CD4-positive, alpha-beta T cell treated with Interleukin-15 for 4 hours (primary cell): ENCODE measurements at regions not wholly inside any gene's neighbourhood (a gene's known extent, or its start where the extent isn't known, plus 50 kb on each side); places are given as distances from the start of the nearest gene placed in this dataset.
"Not testable (repeated sequence)": the region's sequence is repeated elsewhere in the genome, so short reads cannot be mapped to it uniquely, and the experiment has no call there.

Source experiments
- DNase-seq: peaks from one replicate; pipeline ENCODE4 v3.0.0-alpha.2; 2020; ENCODE audit warnings: low spot score

DNA sequence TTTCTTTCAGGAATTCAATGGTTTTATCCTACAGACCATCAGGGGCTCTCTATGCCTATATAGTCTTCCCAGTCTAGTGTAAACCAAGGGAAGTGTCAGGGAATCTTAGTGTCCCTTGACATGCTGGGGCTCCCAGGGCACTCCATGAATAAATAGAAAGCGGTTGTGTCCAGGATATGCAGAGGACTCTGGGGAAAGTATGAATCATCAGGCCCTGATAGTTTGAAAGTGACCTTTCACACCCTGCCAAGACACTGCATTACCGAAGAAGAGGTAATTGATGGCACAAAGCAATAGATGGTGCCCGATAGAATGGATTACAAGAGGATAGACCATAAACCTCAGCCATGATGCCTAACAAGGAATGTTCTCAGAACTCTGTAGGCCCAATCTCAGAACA lies 163.3 kb upstream of the DAPK1 start:
- no peak for DNase-seq

DNA sequence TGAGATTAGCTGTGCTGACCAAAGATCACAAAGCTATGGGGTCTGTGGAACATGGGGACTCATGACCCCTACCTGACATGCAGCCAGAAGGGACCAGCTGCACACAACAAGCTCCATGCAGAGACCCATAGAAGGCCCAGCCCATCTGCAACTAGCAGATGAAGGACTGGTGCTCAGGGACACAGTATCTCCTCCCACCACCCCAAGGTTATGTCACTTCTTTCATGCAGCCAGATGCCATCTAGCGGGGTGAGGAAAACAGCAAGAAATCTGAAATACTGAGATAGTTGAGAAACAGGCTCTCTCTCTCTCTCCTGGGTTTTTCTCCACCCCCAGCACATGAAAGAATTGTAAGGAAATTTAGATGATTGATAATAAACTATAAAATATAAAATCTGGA lies 161.3 kb upstream of the DAPK1 start:
- DNase-seq = no peak

DNA sequence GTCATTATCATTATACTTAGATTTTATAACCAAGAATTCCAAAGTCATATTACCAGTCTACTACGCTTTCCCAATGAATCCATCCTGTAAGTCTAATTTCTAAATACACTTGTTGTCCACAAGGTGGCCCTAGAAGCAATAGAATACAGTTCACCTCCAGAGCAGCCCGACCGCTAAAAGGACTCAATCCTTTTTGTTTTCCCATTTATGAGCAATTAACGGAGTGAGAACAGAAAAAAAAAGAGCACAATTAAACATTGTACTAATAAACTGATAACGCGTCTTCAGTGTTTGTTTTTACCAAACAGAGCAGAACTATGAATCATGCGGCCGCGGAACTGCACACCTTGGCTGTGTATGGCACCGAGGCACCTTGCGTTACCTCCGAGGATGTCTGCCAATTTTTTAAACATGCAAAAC lies 160.7 kb upstream of the DAPK1 start:
- peak; percentile 12 for DNase-seq

DNA sequence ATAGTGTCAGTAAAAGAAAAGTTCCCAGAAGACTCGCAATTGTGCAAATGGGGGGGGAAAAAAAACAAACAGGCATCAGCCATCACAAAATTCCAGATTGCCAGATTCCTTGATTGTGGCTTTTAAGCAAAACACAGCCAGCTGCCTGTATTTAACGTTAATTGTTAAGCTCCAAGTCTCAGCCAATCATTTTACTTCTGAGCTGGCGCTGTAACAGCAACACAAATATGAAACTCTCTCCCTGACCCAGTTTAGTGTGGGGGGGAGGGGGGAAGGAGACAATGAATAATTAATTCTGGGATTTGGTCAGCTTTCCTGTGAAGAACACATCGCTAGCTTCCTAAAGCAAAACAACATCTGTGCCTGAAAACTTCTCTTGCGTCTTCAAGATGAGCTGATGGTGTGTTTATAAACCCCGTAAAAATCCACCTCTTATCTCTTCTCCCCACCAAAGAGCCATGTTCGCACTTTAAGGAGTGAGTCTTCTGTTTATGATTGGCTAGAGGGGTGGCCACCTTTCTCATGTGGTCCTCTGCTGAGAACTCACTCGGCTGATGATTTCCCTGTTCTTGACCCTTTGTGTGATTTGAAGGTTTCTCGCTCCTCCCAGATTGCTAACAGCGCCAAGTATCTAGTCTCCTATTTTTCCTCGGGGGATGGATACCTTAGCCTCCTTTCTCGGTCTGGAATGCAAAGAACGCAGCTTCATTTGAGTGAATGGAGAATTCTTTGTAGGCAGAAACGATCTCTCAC lies 160.2 kb upstream of the DAPK1 start:
- no peak for DNase-seq

DNA sequence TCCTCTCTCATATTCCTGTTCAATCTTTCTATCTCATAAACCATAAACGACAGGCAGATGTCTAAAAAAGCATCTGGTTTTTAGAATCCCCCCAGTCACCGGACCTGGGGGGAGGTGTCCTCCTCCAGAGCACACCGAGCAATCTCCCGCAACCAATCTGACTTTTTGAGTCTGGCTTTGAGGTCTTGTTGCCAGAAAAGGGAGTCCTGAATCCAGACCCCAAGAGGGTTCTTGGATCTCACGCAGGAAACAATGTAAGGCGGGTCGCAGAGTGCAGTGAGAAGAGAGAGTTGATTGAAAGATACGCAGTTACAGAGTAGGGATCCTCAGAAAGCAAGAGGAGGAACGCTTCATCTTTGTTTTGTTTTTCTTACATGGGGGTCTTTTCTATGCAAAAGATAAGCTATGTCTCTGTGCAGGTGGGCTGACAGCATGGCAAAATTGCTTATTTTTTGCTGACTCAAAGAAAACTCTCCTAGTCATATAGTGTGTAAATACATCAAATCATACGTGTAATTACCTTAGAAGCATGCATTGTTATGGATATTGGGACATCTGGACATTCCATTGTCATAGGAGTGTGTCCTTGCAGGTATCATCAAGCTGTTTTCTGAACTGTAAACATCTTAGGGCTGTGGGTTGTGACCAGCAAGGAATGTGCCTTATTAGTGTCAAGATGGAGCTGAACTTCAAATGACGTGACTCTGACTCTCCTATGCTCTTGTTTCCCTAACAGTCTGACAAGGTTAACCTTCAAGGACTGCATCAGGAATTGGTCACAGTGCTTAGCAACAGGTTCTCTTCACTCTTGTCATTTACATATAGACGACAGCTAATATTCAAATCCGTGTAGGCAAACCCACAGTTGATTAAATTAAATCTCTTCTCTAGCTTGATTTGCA lies 159.3 kb upstream of the DAPK1 start:
- DNase-seq = no peak

GRCh38 chr9:87340391-87340790 lies 157.3 kb upstream of the DAPK1 start:
- no peak for DNase-seq

GRCh38 chr9:87342743-87343142 lies 154.9 kb upstream of the DAPK1 start:
- DNase-seq = no peak

- no peak for DNase-seq
These were observed 153.7 kb upstream of the DAPK1 start for GRCh38 chr9:87343816-87344430.

DNA sequence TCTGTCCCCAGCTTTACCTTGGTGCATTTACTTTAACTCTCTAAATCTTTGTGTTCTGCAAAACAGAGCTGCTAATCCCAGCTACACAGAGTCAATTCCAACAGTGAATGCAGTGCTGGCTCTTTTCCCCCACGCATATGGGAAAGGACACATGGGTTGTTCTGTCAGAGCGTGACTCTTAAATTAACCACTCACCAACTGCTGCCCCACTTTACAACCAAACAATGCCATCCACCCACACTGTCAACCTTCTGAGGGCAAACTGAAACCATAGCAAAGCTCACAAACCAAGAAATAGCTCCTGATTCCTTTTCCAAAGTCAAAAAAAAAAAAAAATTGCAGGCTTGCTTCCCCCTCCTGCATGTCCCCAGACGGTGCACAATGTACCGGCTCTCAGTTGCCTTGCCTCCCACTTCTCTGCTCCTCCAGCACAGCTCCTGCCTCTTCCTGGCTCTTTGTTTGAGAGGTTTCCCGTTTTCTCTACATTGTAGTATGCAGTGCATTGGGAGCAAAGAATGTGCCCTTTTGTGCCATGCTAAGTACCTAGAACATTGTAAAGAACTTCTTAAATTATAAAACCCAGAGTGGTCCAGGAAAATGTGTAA lies 151.5 kb upstream of the DAPK1 start:
- no peak for DNase-seq

DNA sequence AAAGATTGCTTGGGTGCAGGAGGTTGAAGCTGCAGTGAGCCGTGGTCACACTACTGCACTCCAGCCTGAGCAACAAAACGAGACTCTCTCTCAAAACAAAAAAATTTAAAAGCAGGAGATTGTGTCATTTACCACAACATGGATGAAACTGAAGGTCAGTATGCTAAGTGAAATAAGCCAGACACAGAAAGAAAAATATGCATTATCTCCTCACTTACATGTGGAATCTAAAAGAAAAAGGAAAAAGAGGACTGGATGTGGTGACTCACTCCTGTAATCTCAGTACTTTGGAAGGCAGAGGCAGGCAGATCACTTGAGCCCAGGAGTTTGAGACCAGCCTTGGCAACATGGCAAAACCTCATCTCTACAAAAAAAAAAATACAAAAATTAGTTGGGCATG lies 146.8 kb upstream of the DAPK1 start:
- DNase-seq = no peak

DNA sequence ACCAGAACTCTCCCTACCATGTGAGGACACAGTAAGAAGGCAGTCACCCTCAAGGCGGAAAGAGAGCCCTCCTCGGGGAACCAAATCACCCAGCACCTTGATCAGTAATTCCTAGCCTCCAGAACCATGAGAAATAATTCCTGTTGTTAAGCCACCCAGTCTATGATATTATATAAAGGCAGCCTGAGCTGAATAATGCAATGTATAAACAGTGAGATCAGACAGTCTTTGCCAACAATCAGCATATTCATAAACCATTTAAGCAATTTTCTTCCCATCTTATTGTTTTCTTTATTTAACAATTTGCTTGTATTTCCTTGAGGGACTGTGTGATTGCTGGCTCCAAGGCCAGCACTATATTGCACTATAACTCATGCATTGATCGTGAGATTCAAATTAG lies 144.4 kb upstream of the DAPK1 start:
- no peak for DNase-seq

DNA sequence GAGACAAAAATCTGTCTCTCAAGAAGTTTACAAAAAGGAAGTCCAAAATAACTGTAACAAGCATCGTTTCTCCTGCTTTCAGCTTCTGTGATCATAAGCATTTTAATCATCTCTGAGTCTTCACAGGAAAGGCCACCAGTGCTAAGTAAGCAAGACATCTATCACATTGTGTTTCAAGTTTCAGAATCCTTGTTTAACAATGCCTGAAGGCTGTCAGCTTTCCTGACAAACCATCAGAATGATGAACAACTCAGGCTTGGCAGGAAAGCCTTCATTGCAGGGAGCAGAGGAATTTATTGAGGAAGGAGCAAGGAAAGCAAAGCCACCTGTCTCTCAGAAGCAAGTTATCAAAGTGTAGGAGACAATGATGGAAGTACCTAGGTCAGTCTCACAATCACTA lies 143.5 kb upstream of the DAPK1 start:
- no peak for DNase-seq

GRCh38 chr9:87357600-87357999 lies 140.1 kb upstream of the DAPK1 start:
- DNase-seq = no peak

DNA sequence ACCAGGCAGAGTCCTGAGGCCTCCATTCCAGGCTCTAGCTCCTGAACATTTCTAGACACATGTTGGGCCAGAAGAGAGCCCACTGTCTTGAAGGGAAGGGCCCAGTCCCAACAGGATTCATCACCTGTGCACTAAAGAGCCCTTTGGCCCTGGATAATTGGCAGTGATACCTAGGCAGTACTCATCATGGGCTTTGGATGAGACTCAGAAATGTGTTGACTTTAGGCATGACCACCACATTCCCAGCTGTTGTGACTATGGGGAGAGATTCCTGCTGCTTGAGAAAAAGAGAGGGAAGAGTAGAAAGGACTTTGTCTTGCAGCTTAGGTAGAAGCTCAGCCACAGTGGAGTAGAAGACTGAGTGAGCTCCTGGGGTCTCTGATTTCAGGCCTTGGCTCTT lies 138.4 kb upstream of the DAPK1 start:
- DNase-seq = no peak

GRCh38 chr9:87359958-87360601 lies 137.6 kb upstream of the DAPK1 start:
- DNase-seq = no peak

GRCh38 chr9:87370049-87370685 lies 127.5 kb upstream of the DAPK1 start:
- DNase-seq = no peak

DNA sequence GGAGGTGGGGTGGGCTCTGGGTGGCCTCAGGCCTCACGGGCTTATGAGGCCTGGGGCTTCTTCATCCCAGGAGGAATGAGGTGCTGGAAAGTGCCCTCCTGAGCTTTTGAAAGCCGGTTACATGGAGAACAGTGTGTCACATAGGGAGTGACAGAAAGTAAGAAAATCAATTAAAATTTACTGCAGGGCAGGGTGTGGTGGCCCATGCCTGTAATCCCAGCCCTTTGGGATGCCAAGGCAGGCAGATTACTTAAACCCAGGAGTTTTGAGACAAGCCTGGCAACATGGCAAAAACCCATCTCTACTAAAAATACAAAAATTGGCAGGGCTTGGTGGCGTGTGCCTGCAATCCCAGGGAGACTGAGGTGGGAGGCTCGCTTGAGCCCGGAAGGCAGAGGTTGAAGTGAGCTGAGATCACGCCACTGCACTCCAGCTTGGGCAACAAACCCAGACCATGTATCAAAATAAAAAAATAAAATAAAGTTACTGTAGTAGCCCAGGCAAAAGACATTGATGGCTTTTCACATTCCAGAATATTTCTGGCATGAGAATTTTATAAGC lies 125.8 kb upstream of the DAPK1 start:
- no peak for DNase-seq

GRCh38 chr9:87372356-87372851 lies 125.3 kb upstream of the DAPK1 start:
- DNase-seq = no peak

DNA sequence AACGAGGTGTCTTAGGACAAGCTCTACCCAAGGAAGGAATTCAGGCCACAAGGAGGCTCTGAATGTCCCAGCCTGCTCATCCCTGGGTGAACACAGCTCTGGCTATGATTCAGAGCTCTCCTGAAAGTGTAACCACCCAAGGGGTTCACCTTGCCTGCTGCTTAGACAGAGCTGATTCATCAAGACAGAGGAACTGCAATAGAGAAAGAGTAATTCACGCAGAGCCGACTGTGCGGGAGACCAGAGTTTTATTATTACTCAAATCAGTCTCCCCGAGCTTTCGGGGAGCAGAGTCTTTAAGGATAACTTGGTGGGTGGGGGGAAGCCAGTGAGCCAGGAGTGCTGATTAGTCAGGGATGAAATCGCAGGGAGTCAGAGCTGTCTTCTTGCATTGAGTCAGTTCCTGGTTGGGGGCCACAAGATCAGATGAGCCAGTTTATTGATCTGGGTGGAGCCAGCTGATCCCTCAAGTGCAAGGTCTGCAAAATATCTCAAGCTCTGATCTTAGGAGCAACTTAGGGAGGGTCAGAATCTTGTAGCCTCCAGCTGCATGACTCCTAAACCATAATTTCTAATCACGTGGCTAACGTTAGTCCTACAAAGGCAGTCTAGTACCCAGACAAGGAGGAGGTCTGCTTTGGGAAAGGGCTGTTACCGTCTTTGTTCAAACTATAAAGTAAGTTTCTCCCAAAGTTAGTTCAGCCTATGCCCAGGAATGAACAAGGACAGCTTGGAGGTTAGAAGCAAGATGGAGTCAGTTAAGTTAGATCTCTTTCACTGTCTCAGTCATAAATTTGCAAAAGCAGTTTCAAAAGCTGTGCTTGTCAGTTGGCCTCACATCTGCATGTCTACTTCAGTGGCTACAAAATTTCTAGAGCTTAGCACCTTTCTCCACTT lies 123.4 kb upstream of the DAPK1 start:
- not testable (repeated sequence) for DNase-seq
